NCI-H446 treated with DMSO at 0.1 percent for 48 hours (cell line): ENCODE measurements at regions not wholly inside any gene's neighbourhood (a gene's known extent, or its start where the extent isn't known, plus 50 kb on each side); places are given as distances from the start of the nearest gene placed in this dataset.
A peak's percentile ranks its signal among the peaks of the same experiment; 100 is the strongest.

Experiments used
- DNase-seq: peaks from one replicate; lab custom pipeline; 2025; lab: John Stamatoyannopoulos, UW

DNA sequence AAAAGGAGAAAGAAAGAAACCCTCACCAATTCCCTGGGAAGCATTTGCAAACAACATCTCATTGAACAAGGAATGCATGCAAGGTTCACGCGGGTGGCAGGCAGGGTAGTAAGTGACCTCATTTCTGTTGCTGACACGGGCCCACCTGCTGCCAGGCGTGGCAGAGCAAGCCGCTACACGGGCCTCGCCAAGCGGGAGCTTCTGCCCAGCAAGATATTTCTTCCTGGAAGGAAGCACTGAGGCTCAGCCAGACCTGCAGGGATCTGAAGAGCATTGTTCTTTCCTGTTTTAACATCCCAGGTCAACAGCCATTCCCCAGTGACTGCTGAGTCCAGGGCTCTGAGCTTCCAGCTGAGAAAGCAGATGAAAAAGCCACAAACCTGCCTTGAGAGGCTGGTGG is 91.9 kb upstream of the IGSF21 start:
- peak; percentile 62 for DNase-seq

GRCh38 chr1:18018366-18018765 is 89.2 kb upstream of the IGSF21 start:
- no peak for DNase-seq

DNA sequence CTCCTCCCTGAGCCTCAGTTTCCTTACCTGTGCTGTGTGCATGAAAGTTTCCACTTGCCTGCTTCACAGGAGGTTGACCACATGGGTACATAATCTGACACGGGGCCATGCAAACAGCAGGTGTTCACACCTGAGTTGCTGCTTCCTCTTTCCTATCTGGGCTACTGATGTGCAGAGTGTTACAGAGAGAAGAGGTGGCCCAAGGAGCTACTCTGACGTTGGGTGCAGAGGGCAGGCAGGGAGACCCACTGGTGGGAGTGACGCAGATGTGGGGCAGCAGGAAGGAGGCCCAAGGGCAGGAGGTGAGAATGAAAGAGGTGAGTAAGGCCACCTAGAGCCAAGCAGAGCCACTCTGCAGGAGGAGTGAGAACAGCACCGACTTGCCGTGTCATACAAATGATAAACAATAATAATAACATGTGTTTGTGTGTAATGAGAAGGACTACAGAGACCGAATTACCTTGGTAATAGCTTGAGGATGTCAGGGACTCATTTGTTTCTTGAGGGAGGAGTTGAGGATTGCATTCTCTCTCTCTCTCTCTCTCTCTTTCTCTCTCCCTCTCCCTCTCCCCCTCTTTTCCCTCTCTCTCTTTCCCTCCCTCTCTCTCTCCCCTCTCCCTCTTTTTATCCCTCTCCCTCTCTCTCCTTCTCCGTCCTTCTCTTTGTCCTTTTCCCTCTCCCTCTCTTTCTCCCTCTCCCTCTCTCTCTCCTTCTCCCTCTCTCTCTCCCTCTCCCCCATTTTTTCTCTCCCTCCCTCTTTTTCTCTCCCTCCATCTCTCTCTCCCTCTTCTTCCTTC is 87.4 kb upstream of the IGSF21 start:
- DNase-seq, result no peak

- DNase-seq, result no peak
These were observed 86.4 kb upstream of the IGSF21 start for GRCh38 chr1:18021242-18021641.

DNA sequence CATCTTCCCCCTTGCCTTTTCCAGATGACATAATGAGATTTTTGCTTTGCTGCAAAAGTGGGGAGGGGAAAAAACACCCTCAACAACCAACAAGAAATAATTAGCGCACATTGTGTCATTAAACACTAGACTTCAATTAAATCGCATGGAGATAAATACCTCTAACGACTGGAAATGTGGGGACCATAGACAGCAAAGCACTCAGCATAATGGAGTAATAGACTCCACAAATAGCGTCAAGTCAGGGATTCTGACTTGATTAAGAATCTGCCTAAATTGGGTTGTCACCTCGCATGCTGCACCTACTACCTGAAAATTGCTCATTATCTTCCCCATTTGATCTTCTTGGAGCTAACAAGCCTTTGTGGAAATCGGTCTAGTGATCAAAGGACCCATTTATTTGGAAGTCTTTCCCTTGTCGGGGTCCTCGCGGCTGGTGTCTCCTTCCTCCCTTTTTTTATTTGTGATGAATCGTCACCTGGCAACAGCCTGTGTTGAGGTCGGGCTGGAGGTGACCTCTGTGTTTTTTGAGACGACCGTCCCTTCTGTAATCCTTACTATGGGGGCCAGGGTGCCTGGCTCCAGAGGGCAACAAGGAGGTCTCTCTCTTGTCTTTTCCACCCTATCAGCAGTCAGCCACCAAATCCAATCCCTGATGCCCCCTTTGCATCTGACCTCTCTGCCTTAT is 75.3 kb upstream of the IGSF21 start:
- DNase-seq, result no peak

DNA sequence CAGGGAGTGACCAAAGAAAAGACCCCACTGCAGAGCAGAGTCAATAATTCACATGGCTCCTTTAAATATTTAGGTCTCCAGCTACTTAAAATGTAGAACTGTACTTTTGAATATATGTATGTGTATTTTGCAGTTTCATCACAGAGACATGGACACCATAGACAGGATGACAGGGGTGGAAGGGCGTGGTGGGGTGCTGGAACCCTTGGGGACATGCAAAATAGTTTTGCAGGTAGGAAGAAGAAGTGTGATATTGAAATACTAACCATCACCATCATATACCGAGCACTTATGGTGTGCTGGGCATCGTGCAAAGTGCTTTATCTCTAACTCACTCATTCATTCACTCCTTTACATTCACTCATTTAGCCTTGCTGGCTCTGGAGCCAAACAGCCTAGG is 72.5 kb upstream of the IGSF21 start:
- DNase-seq, result no peak

GRCh38 chr1:18037651-18038050 is 69.9 kb upstream of the IGSF21 start:
- DNase-seq, result no peak

GRCh38 chr1:18038051-18038450 is 69.5 kb upstream of the IGSF21 start:
- no peak for DNase-seq

- no peak for DNase-seq
These were observed 68.5 kb upstream of the IGSF21 start for GRCh38 chr1:18039102-18039501.

DNA sequence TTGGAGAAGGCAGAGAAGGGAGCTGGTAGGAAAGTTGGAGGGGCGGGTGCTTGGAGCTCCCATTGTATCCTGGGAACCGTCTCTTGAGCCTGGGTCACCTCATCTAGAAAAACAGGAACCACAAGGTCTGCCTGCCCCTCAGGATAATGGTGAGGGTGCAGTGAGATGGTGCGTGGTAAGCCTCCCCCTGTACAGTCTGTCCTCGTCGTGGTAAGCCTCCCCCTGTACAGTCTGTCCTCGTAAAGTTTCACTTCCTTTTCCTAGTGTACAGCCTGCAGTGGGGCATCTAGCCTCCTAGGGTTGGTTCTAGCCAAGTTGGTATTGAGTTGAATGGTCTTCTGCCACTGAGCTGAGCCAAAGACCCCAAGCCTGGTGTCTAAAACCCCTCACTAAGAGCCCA is 66.5 kb upstream of the IGSF21 start:
- DNase-seq, result no peak

GRCh38 chr1:18041685-18042355 is 65.8 kb upstream of the IGSF21 start:
- no peak for DNase-seq

DNA sequence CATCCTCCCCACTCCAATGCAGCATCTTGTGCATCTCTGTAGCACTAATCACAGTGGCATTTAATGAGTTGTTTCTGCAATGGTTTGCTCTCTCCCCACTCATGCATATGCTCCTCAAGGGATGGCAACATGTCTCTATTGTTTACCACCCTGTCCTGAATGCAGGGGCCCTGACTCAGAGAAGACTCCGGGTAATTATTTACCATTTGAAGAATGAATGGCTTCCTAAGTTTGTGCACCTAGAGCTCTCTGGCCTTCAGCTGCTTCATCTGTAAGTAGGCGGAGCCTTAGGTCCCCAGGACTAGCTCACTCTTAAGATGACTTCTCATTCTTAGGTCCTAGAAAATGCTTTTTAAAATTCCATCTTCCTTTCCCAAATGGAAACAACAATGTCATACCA is 63.7 kb upstream of the IGSF21 start:
- DNase-seq, result no peak

DNA sequence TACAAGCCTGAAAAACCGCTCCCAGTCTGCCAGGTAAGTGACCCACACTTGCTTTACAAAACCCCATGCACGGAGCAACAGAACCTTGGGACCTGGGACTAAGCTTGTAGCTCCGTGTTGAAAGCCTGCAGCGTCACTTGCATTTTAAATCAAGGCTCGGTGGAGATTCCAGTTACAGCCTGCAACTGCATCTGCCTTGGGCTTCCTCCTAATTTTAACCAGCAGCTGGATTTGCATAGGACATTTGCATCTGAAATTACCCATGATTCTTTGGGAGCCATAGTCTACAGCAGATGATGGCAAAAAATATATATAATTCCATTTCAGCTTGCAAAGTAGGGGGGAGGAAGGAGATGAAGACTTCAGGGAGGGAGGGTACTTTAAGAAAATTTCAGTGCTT is 62.4 kb upstream of the IGSF21 start:
- no peak for DNase-seq

DNA sequence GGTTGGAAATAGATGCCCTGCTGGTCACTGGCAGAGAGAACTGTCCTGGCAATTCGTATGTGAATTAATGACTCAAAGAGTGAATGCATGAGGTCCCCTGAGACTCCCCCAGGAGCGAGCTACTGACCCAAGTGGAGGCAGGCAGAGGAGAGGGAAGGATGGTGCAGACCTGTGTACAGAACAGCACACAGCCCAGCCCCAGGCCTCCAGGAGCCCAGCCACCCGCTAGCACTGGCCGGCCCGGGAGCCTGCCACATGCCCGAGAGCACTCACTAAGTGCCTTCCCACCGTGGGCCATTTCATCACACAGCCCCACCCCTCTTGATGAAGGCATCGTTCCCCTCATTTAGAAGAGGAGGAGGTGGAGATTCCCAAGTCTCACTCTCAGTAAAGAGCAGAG is 62.0 kb upstream of the IGSF21 start:
- no peak for DNase-seq

DNA sequence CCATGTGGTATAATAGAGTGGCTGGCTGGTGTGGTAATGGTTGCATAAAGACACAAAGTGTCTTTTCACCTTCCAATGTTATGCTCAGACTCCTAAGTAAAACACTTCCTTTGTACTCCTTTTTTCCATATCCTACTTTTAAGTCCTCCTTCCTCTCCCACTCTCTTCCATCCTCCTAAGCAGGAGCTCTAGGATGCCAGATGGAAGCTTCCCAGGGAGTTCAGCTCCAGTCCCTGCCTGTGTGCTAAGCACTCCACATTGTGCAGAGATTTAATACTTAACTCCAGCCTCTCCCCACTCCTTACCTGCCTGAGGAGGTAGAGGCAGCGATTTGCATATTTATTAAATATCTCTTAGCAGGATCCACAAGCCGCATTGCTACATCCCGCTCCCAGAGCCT is 60.5 kb upstream of the IGSF21 start:
- DNase-seq, result no peak

- no peak for DNase-seq
These were observed 58.4 kb upstream of the IGSF21 start for GRCh38 chr1:18049228-18049627.

DNA sequence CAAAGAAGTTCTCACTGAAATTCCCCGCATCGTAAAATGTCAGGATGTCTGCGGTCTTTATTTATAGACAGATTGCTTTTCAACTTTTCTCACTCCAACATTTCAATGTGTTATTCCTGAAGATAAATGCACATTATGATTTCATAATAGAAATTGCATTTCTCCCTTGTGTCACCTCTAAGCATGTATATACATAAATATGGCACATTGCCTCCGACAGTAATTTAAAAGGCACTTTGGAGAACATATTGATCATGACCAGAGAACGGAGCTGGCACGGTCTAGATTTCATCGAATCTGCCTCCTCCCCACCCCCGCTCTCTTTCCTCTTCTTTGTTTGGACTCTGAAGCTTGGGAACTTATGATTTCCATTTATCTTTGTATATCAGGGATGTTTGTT is 54.9 kb upstream of the IGSF21 start:
- no peak for DNase-seq

GRCh38 chr1:18055156-18055555 is 52.4 kb upstream of the IGSF21 start:
- DNase-seq, result no peak

GRCh38 chr1:18056545-18056944 is 51.1 kb upstream of the IGSF21 start:
- no peak for DNase-seq

GRCh38 chr1:18057623-18058022 is 50.0 kb upstream of the IGSF21 start:
- no peak for DNase-seq
